ENCODE measurements at regions not wholly inside any gene's neighbourhood (a gene's known extent, or its start where the extent isn't known, plus 50 kb on each side); places are given as distances from the start of the nearest gene placed in this dataset.

- intact Hi-C loops (cut with DNase I): no loop called here
- Histone ChIP-seq H3K4me3 (no peak overlapping the region), H3K27ac (no peak overlapping the region), H3K27me3 (replicated peaks; ENCODE audit: insufficient read depth) (no peaks in the 10 kb centered on the region), H3K9me3 (no peaks in the 10 kb centered on the region), H3K4me1 (replicated peaks) (no peaks in the 10 kb centered on the region), H3K36me3 (no peaks in the 10 kb centered on the region)
- 43% methylated on average over 4 of the region's 4 CpGs for WGBS
- TF ChIP-seq POLR2A (IDR thresholded peaks at IDR 0.05): no peak
- TF ChIP-seq CTCF (IDR thresholded peaks at IDR 0.05): no peak
- TF ChIP-seq POLR2AphosphoS5 (IDR thresholded peaks at IDR 0.05): no peak
- DNase-seq (ENCODE audit: low spot score): no peak
Measured at GRCh38 chr5:97529354-97529985, 346.4 kb upstream of the RIOK2 start.

- H3K9me3 ChIP-seq: no peaks in the 10 kb centered on the region
- intact Hi-C loops (cut with DNase I): loop anchor here (10.0 kb wide), 1 partner anchor 107 kb away; no protein-coding TSS in a partner anchor
- no peak overlapping the region for H3K4me3 ChIP-seq
- H3K27me3 ChIP-seq (replicated peaks; ENCODE audit: insufficient read depth): no peaks in the 10 kb centered on the region
- no peaks in the 10 kb centered on the region for H3K4me1 ChIP-seq (replicated peaks)
- no peak for DNase-seq (ENCODE audit: low spot score)
- no peaks in the 10 kb centered on the region for H3K36me3 ChIP-seq
- 84% methylated on average over 2 of the region's 2 CpGs for WGBS
- H3K27ac ChIP-seq: no peak overlapping the region
- no peak for TF ChIP-seq POLR2AphosphoS5 (IDR thresholded peaks at IDR 0.05)
Measured at GRCh38 chr5:97531549-97531948, 348.5 kb upstream of the RIOK2 start.

GRCh38 chr5:97534166-97534565 lies 351.1 kb upstream of the RIOK2 start:
- Histone ChIP-seq H3K27me3 (replicated peaks; ENCODE audit: insufficient read depth) (no peaks in the 10 kb centered on the region), H3K4me1 (replicated peaks) (no peaks in the 10 kb centered on the region), H3K4me3 (no peak overlapping the region), H3K27ac (no peak overlapping the region), H3K36me3 (no peaks in the 10 kb centered on the region), H3K9me3 (no peaks in the 10 kb centered on the region)
- peak; percentile 20 for DNase-seq (ENCODE audit: low spot score)
- TF ChIP-seq CTCF (IDR thresholded peaks at IDR 0.05) (peak; percentile 15 to 52 (median 40)), POLR2A (IDR thresholded peaks at IDR 0.05) (no peak)
- intact Hi-C loops (cut with DNase I): loop anchor here (2.0 to 10.0 kb wide), 2 partner anchors 109 to 303 kb away; no protein-coding TSS in a partner anchor

DNA sequence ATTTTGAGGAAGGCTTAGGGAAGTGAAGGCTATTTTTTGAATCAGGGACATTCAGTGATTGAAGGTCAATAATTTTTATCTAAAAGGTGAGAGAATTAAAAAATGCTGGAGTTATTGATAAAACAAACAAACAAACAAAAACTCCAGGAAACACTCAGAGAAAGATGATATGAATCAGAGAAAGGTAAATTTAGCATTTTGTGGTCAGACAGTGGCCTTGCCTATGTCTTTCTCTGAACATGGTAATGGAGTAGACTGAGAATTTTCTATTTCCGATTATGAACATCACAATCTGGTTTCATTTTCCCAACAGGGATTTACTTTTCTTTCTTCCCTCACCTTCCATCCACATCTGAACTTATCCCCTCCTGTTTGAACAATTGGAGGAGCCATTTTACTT lies 353.6 kb upstream of the RIOK2 start:
- H3K4me1 ChIP-seq (replicated peaks): no peaks in the 10 kb centered on the region
- no peaks in the 10 kb centered on the region for H3K9me3 ChIP-seq
- no peak for DNase-seq (ENCODE audit: low spot score)
- H3K4me3 ChIP-seq: no peak overlapping the region
- no peak overlapping the region for H3K27ac ChIP-seq
- TF ChIP-seq POLR2AphosphoS5 (IDR thresholded peaks at IDR 0.05): no peak
- no peak for TF ChIP-seq CTCF (IDR thresholded peaks at IDR 0.05)
- TF ChIP-seq POLR2A (IDR thresholded peaks at IDR 0.05): no peak
- intact Hi-C loops (cut with DNase I): loop anchor here (10.0 kb wide), 1 partner anchor 112 kb away; no protein-coding TSS in a partner anchor
- no peaks in the 10 kb centered on the region for H3K27me3 ChIP-seq (replicated peaks; ENCODE audit: insufficient read depth)
- 85% methylated on average over 1 of the region's 1 CpG for WGBS
- H3K36me3 ChIP-seq: no peaks in the 10 kb centered on the region

DNA sequence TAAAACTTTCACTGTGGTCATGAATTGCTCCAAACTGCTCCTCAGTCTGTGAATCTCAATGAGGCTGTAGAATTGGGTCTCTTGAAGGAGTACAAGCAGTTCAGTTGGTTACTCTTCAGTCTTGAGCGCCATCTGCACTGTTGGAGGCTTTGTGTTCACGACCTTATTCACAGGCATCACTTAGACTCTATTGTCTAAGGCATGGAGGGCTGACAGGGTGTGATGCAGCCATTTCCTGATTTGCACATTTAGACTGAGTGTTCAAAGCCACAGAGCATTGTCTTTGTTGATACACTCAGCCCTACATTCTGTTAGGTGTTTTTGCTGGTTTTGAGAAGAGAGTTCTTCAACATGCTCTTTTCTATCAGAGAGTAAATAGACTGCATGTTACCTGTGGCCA lies 355.9 kb upstream of the RIOK2 start:
- Histone ChIP-seq H3K4me1 (replicated peaks) (no peaks in the 10 kb centered on the region), H3K27me3 (replicated peaks; ENCODE audit: insufficient read depth) (no peaks in the 10 kb centered on the region), H3K4me3 (no peak overlapping the region), H3K9me3 (no peaks in the 10 kb centered on the region), H3K27ac (no peak overlapping the region), H3K36me3 (no peaks in the 10 kb centered on the region)
- no peak for TF ChIP-seq POLR2AphosphoS5 (IDR thresholded peaks at IDR 0.05)
- no peak for TF ChIP-seq POLR2A (IDR thresholded peaks at IDR 0.05)
- TF ChIP-seq CTCF (IDR thresholded peaks at IDR 0.05): no peak
- DNase-seq (ENCODE audit: low spot score): no peak
- 82% methylated on average over 2 of the region's 2 CpGs for WGBS
- intact Hi-C loops (cut with DNase I): loop anchor here (10.0 kb wide), 1 partner anchor 114 kb away; no protein-coding TSS in a partner anchor
